ENCODE measurements at regions not wholly inside any gene's neighbourhood (a gene's known extent, or its start where the extent isn't known, plus 50 kb on each side); places are given as distances from the start of the nearest gene placed in this dataset.

DNA sequence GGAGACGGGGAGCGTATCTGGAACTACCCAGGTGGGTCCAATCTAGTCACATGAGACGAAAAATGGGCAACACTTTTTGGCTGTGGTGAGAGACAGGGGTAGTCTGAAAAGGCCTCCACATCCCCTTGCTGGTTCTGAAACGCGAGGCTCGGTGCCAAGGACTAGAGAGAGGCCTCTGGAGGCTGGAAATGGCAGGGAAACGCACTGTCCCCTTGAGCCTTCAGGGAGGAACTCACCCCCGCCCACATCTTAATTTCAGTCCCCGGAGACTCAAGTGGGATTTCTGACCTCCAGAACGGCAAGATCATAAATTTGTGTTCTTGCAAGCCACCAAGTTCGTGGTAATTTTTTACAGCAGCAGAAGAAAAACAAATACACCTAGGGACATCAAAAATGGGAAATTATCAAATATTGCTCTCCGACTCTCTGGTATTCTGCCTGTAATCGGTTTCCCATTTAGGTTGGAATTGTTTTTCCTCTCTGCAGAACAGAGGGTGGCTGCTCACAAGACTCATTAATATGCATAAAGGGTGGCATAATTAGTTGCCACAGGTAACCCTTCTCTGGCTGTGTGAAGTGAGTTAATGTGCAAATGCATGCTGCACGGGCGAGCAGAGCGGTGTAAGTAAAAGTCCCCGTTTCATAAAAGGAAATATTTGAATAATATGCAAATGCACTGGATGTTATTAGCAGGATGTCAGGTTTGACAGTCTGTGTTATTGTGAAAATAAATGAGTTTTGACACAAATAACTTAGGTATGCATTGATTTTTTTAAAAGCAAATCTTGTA lies 185.7 kb downstream of the ARRDC4 start:
- Mint-ChIP-seq H3K27ac (no peak overlapping the region), H3K4me1 (peaks cover 6% of the 10 kb centered on the region), H3K4me3 (no peak overlapping the region), H3K36me3 (no peaks in the 10 kb centered on the region), H3K27me3 (peaks cover 19% of the 10 kb centered on the region), H3K9me3 (no peaks in the 10 kb centered on the region)
- ATAC-seq, result no peak

DNA sequence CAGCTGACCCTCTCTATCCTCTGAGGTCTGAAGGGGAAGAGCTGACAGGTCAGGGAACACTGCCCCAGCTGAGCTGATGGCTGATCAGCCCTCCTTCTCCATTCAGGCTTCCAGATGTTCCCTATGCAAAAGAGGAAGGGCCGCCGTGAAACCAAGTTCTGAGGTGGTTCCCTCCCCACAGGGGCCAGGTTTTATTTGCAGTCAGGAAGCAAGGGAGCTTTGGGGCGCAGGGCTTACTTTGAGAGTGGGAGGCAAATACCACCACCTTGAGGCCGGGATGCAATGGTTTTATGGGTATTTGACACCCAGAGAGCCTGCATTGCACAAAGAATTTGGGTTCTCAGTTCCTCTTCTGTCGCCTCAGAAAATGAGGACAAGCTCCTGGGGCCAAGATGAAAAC lies 186.9 kb downstream of the ARRDC4 start:
- Mint-ChIP-seq H3K9me3 (peaks cover 3% of the 10 kb centered on the region), H3K4me3 (no peak overlapping the region), H3K36me3 (no peaks in the 10 kb centered on the region), H3K27me3 (peaks cover 19% of the 10 kb centered on the region), H3K4me1 (peaks cover 6% of the 10 kb centered on the region), H3K27ac (no peak overlapping the region)
- no peak for ATAC-seq

DNA sequence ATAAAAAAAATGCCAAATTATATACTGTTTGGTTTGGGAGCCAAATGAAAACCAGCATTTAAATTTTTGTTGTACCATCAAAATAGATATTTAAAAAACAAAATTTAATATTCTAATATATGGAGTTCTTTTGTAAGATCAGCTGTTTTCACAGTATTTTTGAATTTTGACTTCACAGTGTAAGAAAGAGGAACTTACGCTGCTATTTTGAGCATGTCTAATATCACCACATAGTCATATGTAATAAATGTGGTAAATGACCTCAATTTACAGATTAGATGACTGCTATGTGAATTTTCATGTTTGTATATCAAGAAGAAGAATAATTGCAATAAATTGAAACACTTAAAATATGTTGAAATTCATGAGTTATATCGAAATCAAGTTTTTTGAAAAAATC lies 189.6 kb downstream of the ARRDC4 start:
- peaks cover 15% of the 10 kb centered on the region for H3K27me3 Mint-ChIP-seq
- ATAC-seq, result no peak
- peaks cover 6% of the 10 kb centered on the region for H3K4me1 Mint-ChIP-seq
- no peaks in the 10 kb centered on the region for H3K36me3 Mint-ChIP-seq
- H3K9me3 Mint-ChIP-seq, result peaks cover 5% of the 10 kb centered on the region
- no peak overlapping the region for H3K4me3 Mint-ChIP-seq
- no peak overlapping the region for H3K27ac Mint-ChIP-seq

DNA sequence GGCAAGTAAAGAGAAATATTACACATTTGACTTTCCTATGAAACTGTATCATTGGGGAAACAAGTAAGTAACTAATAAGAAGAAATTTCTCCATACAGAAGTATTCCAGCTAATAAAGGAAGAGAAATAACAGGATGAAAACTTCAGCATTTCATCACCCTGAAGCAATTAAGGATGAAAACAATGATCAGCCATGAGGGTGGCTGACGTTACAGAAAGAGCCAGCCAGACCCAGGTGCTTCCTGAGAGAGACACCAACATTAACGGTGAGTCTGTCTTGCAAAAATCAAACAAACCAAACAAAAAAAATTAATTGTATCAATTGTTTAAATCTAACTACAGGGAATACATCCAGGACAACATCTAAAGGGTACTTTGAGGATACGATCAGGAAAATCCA lies 190.0 kb downstream of the ARRDC4 start:
- no peak for ATAC-seq
- Mint-ChIP-seq H3K4me1 (peaks cover 6% of the 10 kb centered on the region), H3K27ac (no peak overlapping the region), H3K4me3 (no peak overlapping the region), H3K9me3 (peaks cover 5% of the 10 kb centered on the region), H3K36me3 (no peaks in the 10 kb centered on the region), H3K27me3 (peaks cover 11% of the 10 kb centered on the region)

DNA sequence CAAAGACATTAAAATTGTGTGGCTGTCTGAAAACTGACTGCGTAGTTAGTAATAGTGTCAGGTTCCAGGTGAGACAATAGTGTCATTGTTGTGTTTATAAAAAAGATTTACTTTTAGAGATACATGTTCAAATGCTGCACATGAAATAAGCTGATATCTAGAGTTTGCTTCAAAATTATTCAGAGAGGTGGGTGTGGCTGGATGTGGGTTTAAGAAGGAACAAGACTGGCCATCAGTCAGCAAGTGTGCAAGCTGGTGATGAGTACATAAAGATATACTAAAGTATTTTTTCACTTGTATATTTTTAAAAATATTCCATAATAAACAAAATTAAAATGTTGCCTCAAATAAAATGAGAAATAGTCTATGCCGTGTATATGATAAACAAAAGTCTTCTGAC lies 190.6 kb downstream of the ARRDC4 start:
- Mint-ChIP-seq H3K9me3 (peaks cover 5% of the 10 kb centered on the region), H3K36me3 (no peaks in the 10 kb centered on the region), H3K27ac (no peak overlapping the region), H3K4me1 (peaks cover 5% of the 10 kb centered on the region), H3K27me3 (peaks cover 5% of the 10 kb centered on the region), H3K4me3 (no peak overlapping the region)
- ATAC-seq, result no peak

DNA sequence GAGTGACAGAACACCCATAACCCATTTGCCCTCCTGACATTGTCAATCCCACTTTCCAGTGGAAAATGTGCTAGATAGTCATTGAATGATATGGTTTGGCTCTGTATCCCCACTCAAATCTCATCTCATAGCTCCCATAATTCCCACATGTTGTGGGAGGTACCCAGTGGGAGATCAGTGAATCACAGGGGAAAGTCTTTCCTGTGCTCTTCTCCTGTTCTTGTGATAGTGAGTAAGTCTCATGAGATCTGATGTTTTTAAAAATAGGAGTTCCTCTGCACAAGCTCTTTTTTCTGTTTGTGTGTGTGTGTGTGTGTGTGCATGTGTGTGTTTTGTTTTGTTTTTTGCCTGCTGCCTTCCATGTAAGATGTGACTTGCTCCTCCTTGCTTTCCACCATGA lies 191.7 kb downstream of the ARRDC4 start:
- peaks cover 5% of the 10 kb centered on the region for H3K9me3 Mint-ChIP-seq
- H3K4me3 Mint-ChIP-seq, result no peak overlapping the region
- H3K27me3 Mint-ChIP-seq, result no peaks in the 10 kb centered on the region
- no peak for ATAC-seq
- no peak overlapping the region for H3K27ac Mint-ChIP-seq
- no peaks in the 10 kb centered on the region for H3K4me1 Mint-ChIP-seq
- no peaks in the 10 kb centered on the region for H3K36me3 Mint-ChIP-seq

DNA sequence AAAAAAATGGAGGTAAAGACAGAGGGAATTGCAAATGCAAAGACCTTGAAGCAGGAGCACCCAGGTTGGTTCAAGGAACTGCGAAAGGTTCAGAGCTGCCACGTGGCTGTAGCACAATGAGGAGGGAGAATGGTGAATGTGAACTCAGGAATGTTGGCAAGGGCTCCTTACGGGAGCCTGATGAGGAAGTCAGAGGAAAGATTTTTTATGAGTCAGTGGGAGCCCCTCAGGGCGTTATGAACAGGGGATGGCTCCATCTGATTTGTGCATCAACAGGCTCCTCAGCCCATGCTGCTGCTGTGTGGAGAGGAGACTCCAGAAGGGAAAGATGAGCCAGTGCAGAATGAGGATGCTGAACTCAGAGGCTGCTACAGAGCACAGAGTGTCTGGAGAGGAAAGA lies 194.4 kb downstream of the ARRDC4 start:
- H3K36me3 Mint-ChIP-seq, result no peaks in the 10 kb centered on the region
- H3K27me3 Mint-ChIP-seq, result no peaks in the 10 kb centered on the region
- H3K4me1 Mint-ChIP-seq, result no peaks in the 10 kb centered on the region
- H3K27ac Mint-ChIP-seq, result no peak overlapping the region
- peaks cover 5% of the 10 kb centered on the region for H3K9me3 Mint-ChIP-seq
- no peak for ATAC-seq
- no peak overlapping the region for H3K4me3 Mint-ChIP-seq

DNA sequence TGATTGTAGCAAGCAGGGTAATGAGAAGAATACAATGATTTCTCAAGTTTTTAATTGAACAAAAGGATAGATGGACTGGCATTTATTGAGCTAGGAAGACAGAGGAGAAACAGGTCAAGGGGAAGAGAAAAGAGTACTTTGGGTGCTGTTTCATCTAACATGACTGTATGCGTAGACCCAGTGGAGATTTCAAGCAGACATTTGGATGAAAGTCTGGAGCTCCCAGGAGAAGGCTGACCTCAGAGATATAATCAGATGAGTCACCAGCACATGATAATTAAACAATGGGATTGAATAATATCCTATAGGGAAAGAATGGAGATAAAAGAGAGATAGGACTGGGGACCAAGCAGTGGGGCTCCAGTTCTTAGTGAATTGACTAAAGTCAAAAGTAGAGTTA lies 194.9 kb downstream of the ARRDC4 start:
- no peaks in the 10 kb centered on the region for H3K36me3 Mint-ChIP-seq
- H3K27me3 Mint-ChIP-seq, result no peaks in the 10 kb centered on the region
- peaks cover 5% of the 10 kb centered on the region for H3K9me3 Mint-ChIP-seq
- peaks cover under 1% of the 10 kb centered on the region for H3K4me1 Mint-ChIP-seq
- no peak for ATAC-seq
- no peak overlapping the region for H3K4me3 Mint-ChIP-seq
- H3K27ac Mint-ChIP-seq, result no peak overlapping the region

DNA sequence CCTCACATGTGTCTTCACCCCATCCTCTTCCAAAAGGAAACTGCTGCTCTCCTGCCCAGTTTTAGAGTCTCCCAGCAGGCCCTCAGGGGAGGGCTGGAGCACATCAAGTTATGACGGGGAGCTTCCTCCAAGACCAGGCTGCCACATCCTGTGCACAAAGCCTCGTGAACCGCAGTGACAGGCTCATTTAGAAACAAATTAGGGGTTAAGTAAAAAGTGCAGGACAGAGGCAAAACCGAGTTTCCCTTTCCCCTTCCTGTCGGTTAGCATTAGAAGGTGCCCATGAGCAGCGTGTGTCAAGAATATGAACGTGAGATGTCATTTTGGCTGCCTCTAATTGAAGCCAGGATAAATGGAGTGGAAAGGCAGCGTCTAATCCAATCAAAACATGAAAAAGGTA lies 199.7 kb downstream of the ARRDC4 start:
- no peak overlapping the region for H3K4me3 Mint-ChIP-seq
- H3K36me3 Mint-ChIP-seq, result no peaks in the 10 kb centered on the region
- H3K4me1 Mint-ChIP-seq, result peaks cover 6% of the 10 kb centered on the region
- H3K27me3 Mint-ChIP-seq, result peaks cover 9% of the 10 kb centered on the region
- no peaks in the 10 kb centered on the region for H3K9me3 Mint-ChIP-seq
- peak; percentile 70 for ATAC-seq
- H3K27ac Mint-ChIP-seq, result no peak overlapping the region

DNA sequence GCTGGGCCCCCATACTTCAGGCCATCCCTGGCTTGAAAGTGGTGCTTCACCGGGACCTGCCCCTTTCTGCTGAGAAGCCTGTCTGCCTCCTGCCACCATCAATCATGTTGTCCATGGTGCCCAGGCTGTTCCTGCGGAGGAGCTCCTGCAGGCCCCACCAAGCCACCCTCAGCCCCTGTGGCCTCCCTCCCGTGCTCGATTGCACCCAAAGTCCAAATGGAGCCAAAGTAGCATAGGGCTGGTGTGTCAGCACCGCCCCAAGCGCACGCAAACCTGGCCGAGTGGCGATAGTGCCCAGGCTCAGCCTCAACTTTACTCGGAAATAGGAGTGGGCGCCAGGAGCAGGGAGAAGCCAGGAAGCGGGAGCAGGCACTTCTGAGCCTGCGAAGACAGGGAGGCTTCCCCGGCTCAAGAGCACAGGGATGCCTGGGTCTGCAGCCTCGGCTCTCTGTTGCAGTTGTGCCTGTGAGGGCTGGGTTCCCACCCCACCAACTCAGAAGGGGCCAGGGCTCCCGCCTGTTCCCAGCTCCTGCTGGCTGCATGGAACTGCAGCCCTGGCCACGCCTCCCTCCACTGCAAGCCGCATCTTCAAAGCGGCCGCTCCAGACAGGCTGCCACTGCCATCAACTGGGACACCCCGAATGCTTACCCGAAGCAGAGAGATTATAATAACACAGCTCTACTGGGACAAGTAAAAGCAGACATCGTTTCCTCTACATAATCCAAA lies 203.0 kb downstream of the ARRDC4 start:
- no peak for ATAC-seq
- H3K4me1 Mint-ChIP-seq, result peaks cover 6% of the 10 kb centered on the region
- H3K27ac Mint-ChIP-seq, result no peak overlapping the region
- H3K36me3 Mint-ChIP-seq, result no peaks in the 10 kb centered on the region
- no peak overlapping the region for H3K4me3 Mint-ChIP-seq
- peaks cover 9% of the 10 kb centered on the region for H3K27me3 Mint-ChIP-seq
- H3K9me3 Mint-ChIP-seq, result no peaks in the 10 kb centered on the region

DNA sequence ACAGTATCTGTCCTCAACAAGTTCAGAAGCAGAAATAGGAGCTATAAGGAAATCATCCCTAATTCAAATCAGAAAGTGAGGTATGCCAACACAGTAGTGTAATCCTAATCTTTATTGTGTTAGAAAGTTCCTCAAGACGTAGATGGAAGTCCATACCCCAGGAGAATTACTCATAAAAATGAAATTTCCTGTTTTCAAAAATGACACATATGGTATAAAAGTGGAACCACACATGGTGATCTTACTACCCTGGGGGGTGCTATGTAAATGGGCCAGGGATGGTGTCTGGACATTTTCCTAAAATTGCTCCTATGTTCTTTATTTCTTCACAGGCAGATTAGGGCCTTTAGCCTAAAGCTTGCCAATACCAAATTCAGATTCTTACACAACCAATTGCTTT lies 204.1 kb downstream of the ARRDC4 start:
- Mint-ChIP-seq H3K9me3 (no peaks in the 10 kb centered on the region), H3K27ac (no peak overlapping the region), H3K4me1 (peaks cover 6% of the 10 kb centered on the region), H3K4me3 (no peak overlapping the region), H3K36me3 (no peaks in the 10 kb centered on the region), H3K27me3 (peaks cover 9% of the 10 kb centered on the region)
- no peak for ATAC-seq

DNA sequence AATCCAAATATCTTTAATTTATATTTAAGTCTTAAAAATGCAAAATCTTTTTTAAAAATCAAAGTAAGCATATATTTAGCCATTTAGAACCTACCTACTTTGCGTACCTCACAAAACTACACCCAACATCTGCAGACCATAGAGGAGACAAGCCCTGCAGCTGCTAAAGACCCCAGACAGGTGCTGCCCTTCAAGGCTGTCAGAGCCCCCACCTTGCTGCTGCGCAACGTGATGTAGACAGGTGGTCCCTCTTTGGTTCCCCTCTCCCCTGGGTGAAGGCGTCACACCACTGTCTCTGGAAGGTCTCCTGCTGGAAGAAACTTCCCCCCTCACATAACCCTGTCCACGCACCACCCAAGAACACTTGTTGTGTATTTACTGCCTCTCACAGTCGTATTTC lies 204.5 kb downstream of the ARRDC4 start:
- Mint-ChIP-seq H3K27me3 (peaks cover 9% of the 10 kb centered on the region), H3K9me3 (peaks cover 2% of the 10 kb centered on the region)

DNA sequence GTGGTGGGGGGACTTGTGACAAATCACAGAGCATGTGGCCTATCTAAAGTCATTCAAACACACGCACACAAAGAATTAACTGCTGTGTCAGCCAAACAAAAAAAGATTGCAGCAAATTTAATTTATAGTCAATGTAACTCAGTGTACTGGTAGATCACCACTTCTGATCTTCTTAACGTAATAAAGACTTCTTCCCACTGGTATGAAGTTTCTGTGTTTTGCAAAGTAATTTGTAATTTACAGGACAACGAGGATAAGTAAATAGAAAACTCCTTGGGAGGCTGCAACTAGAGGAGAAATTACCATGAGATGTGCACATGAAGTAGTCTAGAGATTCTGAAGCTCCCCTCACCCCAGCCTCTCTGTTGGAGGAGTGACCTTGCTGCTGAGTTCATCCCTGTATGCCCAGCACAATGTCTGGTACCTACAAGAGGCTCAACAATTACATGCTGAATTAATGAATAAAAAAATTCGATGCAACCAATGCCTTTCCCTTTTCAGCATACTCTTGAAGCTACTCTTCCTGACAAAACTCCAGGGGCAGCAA lies 207.3 kb downstream of the ARRDC4 start:
- Mint-ChIP-seq H3K27me3 (peaks cover 9% of the 10 kb centered on the region), H3K36me3 (no peaks in the 10 kb centered on the region), H3K9me3 (peaks cover 5% of the 10 kb centered on the region), H3K4me1 (no peaks in the 10 kb centered on the region), H3K4me3 (no peak overlapping the region), H3K27ac (no peak overlapping the region)
- ATAC-seq, result no peak

More for the DNA sequence above, 204.5 kb downstream of the ARRDC4 start:
- Mint-ChIP-seq H3K4me3 (no peak overlapping the region), H3K4me1 (peaks cover 6% of the 10 kb centered on the region), H3K36me3 (no peaks in the 10 kb centered on the region), H3K27ac (no peak overlapping the region)
- ATAC-seq, result no peak

DNA sequence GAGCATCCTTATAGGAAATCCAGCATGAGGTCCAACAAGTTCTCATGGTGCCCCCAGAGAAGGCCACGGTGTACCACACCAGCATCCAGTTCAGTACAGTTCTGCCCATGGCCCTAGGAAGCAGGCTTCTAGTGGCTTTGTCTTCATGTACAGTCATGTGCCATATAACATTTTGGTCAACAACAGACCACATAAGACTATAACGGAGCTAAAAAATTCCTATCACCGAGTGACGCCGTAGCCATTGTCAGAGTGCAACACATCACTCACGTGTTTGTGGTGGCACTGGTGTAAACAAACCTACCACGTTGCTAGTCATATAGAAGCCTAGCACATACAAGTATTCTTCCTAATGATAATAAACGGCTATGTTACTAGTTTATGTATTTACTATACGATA lies 209.0 kb downstream of the ARRDC4 start:
- no peaks in the 10 kb centered on the region for H3K36me3 Mint-ChIP-seq
- H3K9me3 Mint-ChIP-seq, result peaks cover 6% of the 10 kb centered on the region
- H3K27ac Mint-ChIP-seq, result no peak overlapping the region
- H3K4me3 Mint-ChIP-seq, result no peak overlapping the region
- no peaks in the 10 kb centered on the region for H3K4me1 Mint-ChIP-seq
- H3K27me3 Mint-ChIP-seq, result no peaks in the 10 kb centered on the region
- ATAC-seq, result no peak

DNA sequence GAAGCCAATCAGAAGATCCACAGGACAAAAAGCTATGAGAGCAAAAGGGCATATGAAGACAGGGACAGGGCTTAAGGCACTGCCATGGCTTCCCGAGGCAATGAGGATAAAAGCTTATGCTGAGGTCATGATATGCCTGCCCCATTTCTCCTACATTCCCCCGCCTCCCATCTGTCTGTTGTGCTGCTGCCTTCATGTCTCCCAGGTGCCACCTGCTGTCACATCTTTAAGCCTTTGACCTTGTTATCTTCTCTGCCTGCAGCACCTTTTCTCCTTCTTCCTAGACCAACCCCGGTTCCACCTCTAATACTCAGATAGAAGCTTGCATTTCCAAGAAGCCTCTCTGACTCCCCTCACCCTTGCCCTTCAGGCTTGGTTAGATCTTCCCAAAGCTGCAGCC lies 213.8 kb downstream of the ARRDC4 start:
- no peak overlapping the region for H3K4me3 Mint-ChIP-seq
- H3K27ac Mint-ChIP-seq, result no peak overlapping the region
- ATAC-seq, result no peak
- H3K4me1 Mint-ChIP-seq, result no peaks in the 10 kb centered on the region
- H3K36me3 Mint-ChIP-seq, result no peaks in the 10 kb centered on the region
- H3K27me3 Mint-ChIP-seq, result no peaks in the 10 kb centered on the region
- H3K9me3 Mint-ChIP-seq, result peaks cover 6% of the 10 kb centered on the region

DNA sequence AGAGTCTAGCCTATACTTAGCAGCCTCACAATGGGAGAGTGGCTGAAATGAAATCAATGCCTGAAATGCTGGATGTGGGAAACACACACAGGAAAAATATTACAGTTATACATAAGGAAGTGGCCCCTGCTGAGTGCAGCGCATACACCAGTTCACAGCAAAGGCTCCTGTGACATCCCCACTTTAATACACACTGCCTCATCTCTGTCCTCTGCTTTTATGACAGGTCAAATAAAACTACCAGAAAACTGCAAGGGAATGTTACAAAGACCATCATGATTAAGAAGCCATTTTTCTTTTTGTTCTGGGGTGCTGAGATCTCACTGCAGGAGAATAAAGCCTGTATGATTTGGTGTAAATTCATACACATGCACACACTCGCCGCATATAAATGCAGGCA lies 214.3 kb downstream of the ARRDC4 start:
- Mint-ChIP-seq H3K27me3 (no peaks in the 10 kb centered on the region), H3K4me1 (no peaks in the 10 kb centered on the region), H3K27ac (no peak overlapping the region), H3K9me3 (peaks cover 6% of the 10 kb centered on the region), H3K4me3 (no peak overlapping the region), H3K36me3 (no peaks in the 10 kb centered on the region)
- ATAC-seq, result no peak

Data from stimulated activated memory B cell treated with anti-CD40 and anti-IgM and Interleukin-4, amounts not matched to agents 10 μg/mL and 1 μg/mL and 100 μg/mL, for 72 hours (primary cell).